Endothelial cell (in vitro differentiated cells): ENCODE measurements at regions not wholly inside any gene's neighbourhood (a gene's known extent, or its start where the extent isn't known, plus 50 kb on each side); places are given as distances from the start of the nearest gene placed in this dataset.

Experiments used
- DNase-seq: peaks from one replicate; pipeline ENCODE4 v3.0.0; 2021; ENCODE audit warnings: low spot score
- H3K27ac Mint-ChIP-seq: one replicate; pipeline ENCODE4 v1.8.0; 2021; ENCODE audit warnings: mixed read lengths, inconsistent platforms; ENCODE audit not compliant: unreplicated experiment
- H3K27me3 Mint-ChIP-seq: one replicate; pipeline ENCODE4 v1.8.0; 2021; ENCODE audit warnings: mild to moderate bottlenecking, moderate library complexity, mixed read lengths, inconsistent platforms; ENCODE audit not compliant: unreplicated experiment
- H3K36me3 Mint-ChIP-seq: one replicate; pipeline ENCODE4 v1.8.0; 2021; ENCODE audit warnings: mild to moderate bottlenecking, low read depth, mixed read lengths, inconsistent platforms; ENCODE audit not compliant: unreplicated experiment
- H3K4me1 Mint-ChIP-seq: one replicate; pipeline ENCODE4 v1.8.0; 2021; ENCODE audit warnings: mild to moderate bottlenecking, mixed read lengths, inconsistent platforms; ENCODE audit not compliant: unreplicated experiment
- H3K4me3 Mint-ChIP-seq: one replicate; pipeline ENCODE4 v1.8.0; 2021; ENCODE audit warnings: mild to moderate bottlenecking, mixed read lengths, inconsistent platforms; ENCODE audit not compliant: unreplicated experiment
- H3K9me3 Mint-ChIP-seq: one replicate; pipeline ENCODE4 v1.8.0; 2021; ENCODE audit warnings: mixed read lengths, inconsistent platforms; ENCODE audit not compliant: unreplicated experiment
- CTCF ChIP-seq: fragments of 200-600 bp; sonication (generic); IDR thresholded peaks from one replicate; pipeline ENCODE4 v1.5.0; 2021; ENCODE audit warnings: antibody characterized with exemption; ENCODE audit not compliant: unreplicated experiment

DNA sequence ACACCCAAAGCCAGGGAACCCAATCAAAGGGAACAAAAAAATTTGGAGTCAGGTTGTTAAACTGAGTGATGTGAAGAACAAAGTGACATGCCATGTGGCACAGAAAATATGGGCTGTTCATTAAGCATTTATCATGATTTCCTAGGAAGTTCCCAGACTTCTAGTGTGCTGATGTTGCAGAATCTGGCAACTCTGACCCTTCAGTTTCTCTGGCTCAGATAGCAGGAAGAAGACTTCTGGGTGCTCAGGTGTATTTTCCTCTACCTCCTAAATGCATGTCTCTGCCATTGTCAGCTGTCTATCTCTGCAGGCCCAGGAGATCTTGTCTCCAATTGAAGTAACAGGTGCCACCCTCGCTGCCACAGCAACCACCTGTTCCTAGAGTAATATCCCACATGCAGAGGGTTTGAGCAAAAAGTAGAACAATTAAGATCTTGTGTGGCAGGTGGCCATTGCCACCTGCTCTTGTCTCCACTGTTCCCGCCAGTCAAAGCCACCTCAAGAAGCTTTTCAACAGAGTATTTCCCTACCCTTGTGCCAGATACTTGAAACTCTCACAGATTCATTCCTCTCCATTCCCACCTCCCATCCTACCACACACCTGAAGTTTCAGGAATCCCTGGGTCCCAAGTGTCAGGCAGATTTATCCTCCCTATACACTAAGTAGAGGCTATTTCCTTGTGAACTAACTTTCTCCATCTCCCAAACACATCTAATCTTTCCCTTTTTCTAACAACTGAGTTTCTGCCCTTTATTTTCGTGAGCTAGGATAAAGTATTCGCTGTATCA lies 533.7 kb upstream of the CHAC2 start:
- H3K27me3 Mint-ChIP-seq: no peaks in the 10 kb centered on the region

GRCh38 chr2:53231908-53232307 lies 535.7 kb upstream of the CHAC2 start:
- no peak overlapping the region for H3K4me3 Mint-ChIP-seq

More for the DNA sequence above, 533.7 kb upstream of the CHAC2 start:
- no peaks in the 10 kb centered on the region for H3K36me3 Mint-ChIP-seq
- H3K4me3 Mint-ChIP-seq: no peak overlapping the region
- peak overlapping the region; percentile 70 for H3K27ac Mint-ChIP-seq
- peaks cover 28% of the 10 kb centered on the region for H3K4me1 Mint-ChIP-seq
- no peak for TF ChIP-seq CTCF
- no peak for DNase-seq
- H3K9me3 Mint-ChIP-seq: no peaks in the 10 kb centered on the region

DNA sequence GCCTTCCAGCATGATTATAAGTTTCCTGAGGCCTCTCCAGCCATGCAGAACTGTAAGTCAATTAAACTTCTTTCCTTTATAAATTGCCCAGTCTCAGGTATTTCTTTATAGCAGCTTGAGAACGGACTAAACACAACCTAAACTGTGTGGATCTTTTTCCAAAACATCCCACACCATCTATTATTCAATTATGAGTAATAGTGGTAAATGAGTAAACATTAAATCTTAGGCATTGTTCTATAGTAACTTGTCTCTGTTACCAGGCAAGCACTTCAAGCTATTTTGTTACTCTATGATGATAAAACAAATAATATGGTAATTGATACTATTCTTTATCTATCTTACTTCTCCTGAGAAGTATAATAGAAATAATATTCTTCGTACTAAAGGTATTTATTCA lies 536.9 kb upstream of the CHAC2 start:
- H3K27ac Mint-ChIP-seq: no peak overlapping the region
- no peaks in the 10 kb centered on the region for H3K9me3 Mint-ChIP-seq
- no peaks in the 10 kb centered on the region for H3K36me3 Mint-ChIP-seq
- no peaks in the 10 kb centered on the region for H3K27me3 Mint-ChIP-seq
- no peak for TF ChIP-seq CTCF
- H3K4me3 Mint-ChIP-seq: no peak overlapping the region
- no peak for DNase-seq
- H3K4me1 Mint-ChIP-seq: peaks cover 17% of the 10 kb centered on the region

More at GRCh38 chr2:53231908-53232307, 535.7 kb upstream of the CHAC2 start:
- H3K36me3 Mint-ChIP-seq: no peaks in the 10 kb centered on the region
- DNase-seq: no peak
- H3K27ac Mint-ChIP-seq: no peak overlapping the region
- no peak for TF ChIP-seq CTCF
- no peaks in the 10 kb centered on the region for H3K27me3 Mint-ChIP-seq
- no peaks in the 10 kb centered on the region for H3K9me3 Mint-ChIP-seq
- peaks cover 28% of the 10 kb centered on the region for H3K4me1 Mint-ChIP-seq

DNA sequence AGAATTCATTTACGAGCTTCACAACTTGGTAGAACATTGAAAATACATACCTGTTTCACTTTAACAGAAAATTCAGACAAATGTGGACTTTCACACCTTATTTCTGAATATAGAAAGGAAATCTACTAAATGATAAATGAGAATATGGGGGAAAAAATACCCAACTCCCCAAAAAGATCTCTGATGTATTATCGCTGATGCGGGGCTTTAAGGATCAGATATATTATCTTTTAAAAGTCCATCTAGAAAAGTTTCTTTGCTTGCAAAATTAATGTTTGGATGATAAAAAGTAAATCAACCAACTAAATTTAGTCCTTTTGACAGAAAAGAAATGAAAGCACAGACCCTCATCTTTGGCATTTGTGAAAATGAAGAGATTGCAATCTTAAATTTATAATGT lies 540.1 kb upstream of the CHAC2 start:
- no peak overlapping the region for H3K27ac Mint-ChIP-seq
- no peak for TF ChIP-seq CTCF
- H3K4me3 Mint-ChIP-seq: no peak overlapping the region
- H3K27me3 Mint-ChIP-seq: no peaks in the 10 kb centered on the region
- no peaks in the 10 kb centered on the region for H3K4me1 Mint-ChIP-seq
- no peak for DNase-seq
- H3K36me3 Mint-ChIP-seq: no peaks in the 10 kb centered on the region
- H3K9me3 Mint-ChIP-seq: no peaks in the 10 kb centered on the region

- H3K27me3 Mint-ChIP-seq: no peaks in the 10 kb centered on the region
These were observed 546.6 kb upstream of the CHAC2 start for GRCh38 chr2:53220969-53221368.

More at GRCh38 chr2:53220969-53221368, 546.6 kb upstream of the CHAC2 start:
- no peak overlapping the region for H3K27ac Mint-ChIP-seq
- no peak for DNase-seq
- no peaks in the 10 kb centered on the region for H3K9me3 Mint-ChIP-seq
- no peak for TF ChIP-seq CTCF
- no peaks in the 10 kb centered on the region for H3K36me3 Mint-ChIP-seq
- no peaks in the 10 kb centered on the region for H3K4me1 Mint-ChIP-seq
- no peak overlapping the region for H3K4me3 Mint-ChIP-seq
